Pulmonary artery endothelial cell (primary cell): ENCODE measurements at regions not wholly inside any gene's neighbourhood (a gene's known extent, or its start where the extent isn't known, plus 50 kb on each side); places are given as distances from the start of the nearest gene placed in this dataset.

ENCODE experiments used
- DNase-seq: peaks from one replicate; pipeline ENCODE4 v3.0.0-alpha.2; 2011; ENCODE audit warnings: low read depth, low spot score

GRCh38 chr12:30437616-30438015 lies 258.1 kb downstream of the IPO8 start:
- no peak for DNase-seq

GRCh38 chr12:30437044-30437443 lies 258.6 kb downstream of the IPO8 start:
- DNase-seq = no peak

- DNase-seq = no peak
Measured at GRCh38 chr12:30428098-30428497, 267.6 kb downstream of the IPO8 start.

DNA sequence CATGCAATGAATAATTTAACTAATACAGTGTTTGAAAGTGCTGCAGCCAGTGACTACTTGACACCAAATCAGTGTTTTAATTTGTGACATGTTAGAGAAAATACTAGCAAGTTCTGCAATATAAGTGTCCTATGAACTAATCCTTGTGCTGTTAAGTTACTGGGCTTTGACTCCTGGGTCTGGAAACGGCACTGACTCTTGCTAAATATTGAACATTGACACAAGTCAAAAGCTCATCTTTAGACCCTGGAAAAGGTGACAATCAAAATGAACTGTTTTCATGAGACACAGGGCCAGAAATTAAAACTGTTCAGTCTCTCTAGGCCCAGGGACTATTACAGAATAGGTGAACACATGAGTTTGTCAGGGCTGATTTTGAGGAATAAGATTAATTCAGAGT lies 268.1 kb downstream of the IPO8 start:
- DNase-seq = no peak

DNA sequence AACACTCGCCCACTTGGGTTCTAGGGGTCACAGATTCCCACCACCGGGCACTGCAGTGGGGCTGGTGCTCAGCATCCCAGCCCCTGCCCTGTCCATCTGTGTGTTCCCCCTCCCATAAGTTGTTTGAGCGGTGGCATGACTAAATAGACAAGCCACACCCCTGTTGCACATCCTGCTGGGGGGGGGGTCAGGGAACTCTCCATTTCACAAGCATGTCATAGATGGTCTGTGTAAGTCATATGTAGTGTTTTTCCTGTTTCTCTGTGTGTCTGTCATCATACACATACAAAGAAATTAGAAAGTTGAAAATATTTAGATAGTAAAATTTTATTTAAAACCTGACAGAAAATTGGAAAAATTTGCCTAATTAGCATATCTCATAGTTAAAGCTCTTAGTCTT lies 270.2 kb downstream of the IPO8 start:
- DNase-seq = no peak

- no peak for DNase-seq
Measured at GRCh38 chr12:30423330-30423729, 272.3 kb downstream of the IPO8 start.

GRCh38 chr12:30422844-30423243 lies 272.8 kb downstream of the IPO8 start:
- no peak for DNase-seq

DNA sequence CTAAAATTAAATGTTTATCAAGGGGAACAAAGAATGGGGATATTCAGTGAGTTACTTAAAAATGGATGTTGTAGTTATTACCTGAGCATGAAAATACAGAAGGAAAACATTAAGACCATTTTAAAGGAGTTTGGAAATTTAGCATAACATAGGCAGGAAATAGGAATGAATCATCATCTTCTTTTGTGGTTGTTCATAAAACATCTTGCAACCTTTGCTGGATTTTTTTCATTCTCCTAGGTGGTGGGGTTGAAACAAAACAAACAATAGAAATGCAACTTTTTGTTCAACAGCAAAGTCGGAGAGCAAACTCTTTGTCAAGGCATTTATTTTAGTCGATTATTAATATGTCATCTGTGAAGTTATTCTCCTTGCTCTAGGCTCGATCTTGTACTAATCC lies 275.1 kb downstream of the IPO8 start:
- no peak for DNase-seq

DNA sequence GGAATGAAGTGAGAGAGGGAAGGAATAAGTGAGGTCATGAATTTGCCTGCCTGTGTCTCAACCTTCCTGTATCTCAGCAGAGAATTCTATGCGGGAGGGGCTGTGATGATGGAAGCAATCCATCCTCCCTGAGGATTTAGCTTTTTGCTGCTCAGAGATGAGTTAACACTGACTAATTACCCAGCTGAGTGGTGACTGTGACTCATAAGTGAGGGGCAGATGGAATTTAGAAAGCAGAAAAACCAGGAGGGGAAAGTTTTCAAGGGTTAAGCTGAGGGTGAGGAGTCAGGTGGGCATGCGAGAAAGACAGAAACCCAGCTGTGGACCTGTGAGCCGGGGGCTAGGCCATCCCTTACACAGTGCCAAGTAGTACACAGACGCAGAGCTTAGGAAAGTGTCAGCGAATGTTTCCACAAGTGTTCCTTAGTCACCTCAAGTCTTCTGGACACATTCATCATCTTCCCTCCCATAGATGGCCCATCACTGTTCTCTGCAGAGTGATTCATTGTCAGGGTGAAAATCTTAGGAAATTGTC lies 277.9 kb downstream of the IPO8 start:
- DNase-seq = no peak

DNA sequence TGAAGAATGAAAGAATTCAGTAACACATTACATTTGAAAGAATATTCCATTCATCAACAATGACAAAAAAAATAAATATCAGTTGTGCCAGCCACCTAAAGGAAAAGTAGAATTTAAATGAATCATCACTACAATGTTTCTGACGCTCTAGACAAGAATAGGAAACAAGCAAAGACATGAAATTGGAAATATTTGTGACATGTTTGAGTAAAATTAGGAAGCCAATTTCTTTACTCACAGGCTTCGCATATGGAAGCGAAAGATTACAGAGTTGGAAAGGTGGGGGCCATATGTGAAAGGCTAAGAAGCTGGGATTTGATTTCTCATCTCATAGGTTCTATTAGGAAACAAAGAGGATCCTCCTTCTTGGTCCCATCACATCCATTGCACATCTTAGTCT lies 279.0 kb downstream of the IPO8 start:
- no peak for DNase-seq

DNA sequence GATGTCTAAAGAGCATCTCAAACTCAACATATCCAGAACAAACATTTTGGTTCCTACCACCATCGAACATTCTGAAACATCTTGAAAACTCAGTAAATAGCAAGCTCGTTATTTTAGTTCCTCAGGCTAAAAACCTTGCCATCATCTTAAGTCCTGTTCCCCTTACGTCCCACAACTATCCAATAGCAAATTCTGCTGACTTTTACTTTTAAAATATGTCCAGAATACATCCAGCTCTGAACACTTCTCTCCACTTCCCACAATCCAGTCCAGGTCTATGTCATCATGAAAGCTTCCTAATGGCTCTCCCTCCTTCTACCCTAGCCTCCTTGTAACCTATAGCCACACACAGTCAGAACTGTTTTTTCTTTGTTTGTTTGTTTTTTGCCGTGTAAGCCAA lies 279.9 kb downstream of the IPO8 start:
- no peak for DNase-seq

GRCh38 chr12:30414507-30414906 lies 281.2 kb downstream of the IPO8 start:
- no peak for DNase-seq

- no peak for DNase-seq
Measured at GRCh38 chr12:30400349-30400748, 295.3 kb downstream of the IPO8 start.

GRCh38 chr12:30399859-30400258 lies 295.8 kb downstream of the IPO8 start:
- no peak for DNase-seq

- no peak for DNase-seq
Measured at GRCh38 chr12:30396576-30396975, 299.1 kb downstream of the IPO8 start.

DNA sequence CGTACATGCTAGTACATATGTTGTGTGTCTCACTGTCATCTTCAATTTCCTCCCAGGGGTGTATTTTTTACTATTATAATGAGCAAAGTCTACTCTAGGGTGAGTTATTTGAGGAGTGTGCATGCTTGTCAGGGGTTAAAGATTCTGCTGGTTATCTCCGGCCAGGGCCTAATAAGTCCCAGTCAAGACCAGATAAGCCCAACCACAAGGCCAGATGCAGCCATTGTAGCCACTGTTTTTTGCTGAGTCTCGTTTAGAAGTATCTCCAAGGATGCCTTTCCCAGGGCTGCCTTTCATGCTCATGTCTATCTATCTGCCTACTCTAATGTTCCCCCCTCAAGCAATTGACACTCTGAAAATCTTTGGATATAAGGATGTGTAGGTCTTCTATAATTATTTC lies 300.5 kb downstream of the IPO8 start:
- no peak for DNase-seq

DNA sequence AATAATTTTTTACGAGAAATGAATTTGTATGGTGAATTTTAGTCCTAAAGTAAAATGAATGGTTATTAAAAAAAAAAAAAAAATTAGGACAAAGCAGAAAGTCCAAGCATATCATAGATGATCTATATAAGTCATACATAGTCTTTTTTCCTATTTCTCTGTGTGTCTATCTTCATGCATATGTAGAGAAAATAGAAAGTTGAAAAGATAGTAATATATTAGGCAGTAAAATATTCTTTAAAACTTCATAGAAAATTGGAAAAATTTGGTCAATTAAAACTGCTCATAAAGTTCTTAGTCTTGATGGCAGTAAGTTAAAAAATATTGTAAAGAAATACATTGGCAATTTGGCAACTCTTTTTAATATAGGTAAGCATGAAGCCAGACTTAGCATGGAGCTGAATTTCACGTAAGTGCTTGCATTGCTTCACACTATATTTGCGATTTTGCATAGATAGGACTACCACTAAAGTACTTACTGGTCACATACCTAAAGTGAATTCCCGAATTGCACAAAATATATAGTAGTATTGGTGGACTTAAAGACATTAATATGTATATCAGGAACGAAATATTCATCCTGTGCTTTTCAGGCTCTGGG lies 303.8 kb downstream of the IPO8 start:
- DNase-seq = no peak

- no peak for DNase-seq
Measured at GRCh38 chr12:30385706-30386105, 310.0 kb downstream of the IPO8 start.

DNA sequence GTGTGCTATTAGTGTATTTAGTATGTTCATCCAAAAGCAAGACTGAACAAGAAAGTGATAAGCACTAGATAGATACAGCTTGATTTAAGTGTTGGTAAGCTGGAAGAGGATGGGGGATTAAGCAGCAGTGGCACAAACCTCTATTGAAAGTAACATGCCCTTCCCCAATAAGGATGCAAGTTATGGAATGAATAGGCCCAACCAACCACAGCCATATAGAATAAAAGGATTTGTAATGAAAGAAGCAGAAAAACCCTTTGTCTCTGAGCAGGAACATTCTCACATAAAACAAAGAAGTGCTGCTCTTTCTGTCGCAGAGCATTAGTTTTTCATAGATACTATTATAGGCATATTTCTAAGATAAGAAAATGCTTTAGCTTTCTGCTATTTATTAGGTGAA lies 310.7 kb downstream of the IPO8 start:
- no peak for DNase-seq

- DNase-seq = no peak
Measured at GRCh38 chr12:30378307-30378706, 317.4 kb downstream of the IPO8 start.

DNA sequence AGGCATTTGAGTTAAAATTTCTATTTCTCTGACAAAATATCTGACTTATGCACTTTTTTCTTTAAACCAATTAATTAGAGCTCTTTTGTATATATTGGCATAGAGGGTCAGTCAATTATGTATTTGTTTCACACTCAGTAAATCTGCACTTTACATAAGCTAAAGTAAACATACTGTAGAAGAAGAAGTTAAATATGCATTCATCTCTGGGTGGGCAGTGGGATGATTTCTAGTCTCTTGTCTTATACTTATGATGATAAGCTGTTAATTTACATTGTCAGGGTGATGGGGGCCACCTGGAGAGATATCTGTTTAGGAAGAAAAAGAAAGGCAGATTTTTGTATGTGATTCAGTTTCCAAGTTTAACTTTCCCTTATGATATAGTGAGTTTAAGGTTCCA lies 330.8 kb downstream of the IPO8 start:
- no peak for DNase-seq

- DNase-seq = no peak
Measured at GRCh38 chr12:30361145-30361544, 334.5 kb downstream of the IPO8 start.

DNA sequence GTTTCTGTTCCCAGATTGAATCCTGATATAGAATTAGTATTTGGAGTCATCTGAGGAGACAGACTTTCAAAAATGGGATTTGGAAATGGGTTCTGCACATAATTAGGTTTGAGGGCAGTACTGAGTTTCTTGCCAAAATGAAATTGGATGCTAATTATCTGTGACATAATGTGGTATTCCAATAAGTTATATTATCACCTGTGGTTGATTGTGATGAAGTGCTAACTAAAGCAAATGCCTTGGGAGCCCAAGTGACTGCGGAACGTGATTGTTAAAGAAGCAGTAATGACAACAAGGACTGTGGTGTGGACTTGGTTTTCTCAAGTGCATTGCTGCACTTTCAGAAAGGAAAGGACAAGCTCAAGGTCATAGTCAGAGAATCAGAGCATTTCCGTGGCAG lies 337.0 kb downstream of the IPO8 start:
- no peak for DNase-seq
